A172 (cell line): ENCODE measurements at regions not wholly inside any gene's neighbourhood (a gene's known extent, or its start where the extent isn't known, plus 50 kb on each side); places are given as distances from the start of the nearest gene placed in this dataset.

ENCODE experiments used
- DNase-seq: peaks from one replicate; pipeline ENCODE4 v3.0.0-alpha.2; 2015; ENCODE audit warnings: low spot score

GRCh38 chr1:244971552-244972216, 107.3 kb upstream of the HNRNPU start:
- DNase-seq: peak; percentile 35

DNA sequence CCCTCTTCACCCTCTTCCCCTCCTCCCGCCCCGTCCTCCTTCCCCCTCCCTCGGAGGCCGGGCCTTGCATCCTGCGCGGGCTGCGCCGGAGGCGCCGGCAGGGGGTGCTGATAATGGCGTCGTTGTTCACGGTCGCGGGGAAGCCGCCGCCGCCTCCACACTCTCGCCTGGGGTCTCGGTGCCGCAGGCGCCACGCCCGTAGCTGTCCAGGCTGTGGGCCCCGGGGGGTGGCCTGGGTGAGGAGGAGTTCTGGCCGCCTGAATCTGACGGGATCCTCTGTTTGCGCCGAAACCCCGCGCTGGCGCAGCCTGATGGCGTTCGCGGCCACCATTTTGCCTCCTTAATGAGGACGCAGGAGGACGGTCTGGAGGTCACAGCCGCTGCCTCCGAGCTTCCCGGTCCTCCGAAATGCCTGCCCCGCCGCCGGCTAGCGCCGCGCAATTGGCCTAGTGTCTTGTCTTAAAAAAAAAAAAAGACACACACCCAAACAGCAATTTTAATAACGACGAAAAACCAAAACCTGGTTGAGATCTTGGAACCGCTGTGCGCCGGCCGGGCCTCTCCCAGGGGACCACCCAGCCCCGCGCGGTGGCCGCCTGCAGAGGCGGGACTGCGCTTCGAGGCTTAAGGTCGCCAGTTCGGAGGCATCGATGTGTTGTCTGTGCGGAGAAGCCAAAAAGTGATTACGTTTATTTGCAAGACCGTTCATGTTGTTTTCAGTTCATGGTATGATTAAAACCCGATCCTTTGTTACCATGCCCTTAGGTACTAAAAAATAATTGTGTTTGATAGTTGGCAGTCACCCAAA, 106.6 kb upstream of the HNRNPU start:
- peak; percentile 94 for DNase-seq

- peak; percentile 74 for DNase-seq
These were observed 105.9 kb upstream of the HNRNPU start for GRCh38 chr1:244970236-244970743.

GRCh38 chr1:244969355-244970235, 105.3 kb upstream of the HNRNPU start:
- DNase-seq: peak; percentile 75

GRCh38 chr1:244968881-244969280, 104.5 kb upstream of the HNRNPU start:
- DNase-seq: no peak

DNA sequence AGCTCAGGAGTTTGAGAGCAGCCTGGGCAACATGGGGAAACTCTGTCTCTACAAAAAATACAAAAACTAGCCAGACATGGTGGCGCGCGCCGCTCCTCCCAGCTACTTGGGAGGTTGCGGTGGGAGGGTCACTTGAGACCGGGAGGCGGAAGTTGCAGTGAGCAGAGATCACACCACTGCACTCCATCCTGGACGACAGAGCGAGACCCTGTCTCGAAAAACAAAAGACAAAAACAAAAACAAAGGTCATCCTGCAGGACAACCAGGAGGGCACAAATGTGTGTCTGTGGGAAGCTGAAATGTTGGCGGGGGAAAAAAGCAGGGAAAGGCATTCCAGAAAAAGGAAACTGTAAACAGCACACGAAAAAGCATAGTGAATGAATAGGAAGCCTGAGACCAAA, 104.1 kb upstream of the HNRNPU start:
- DNase-seq: no peak

DNA sequence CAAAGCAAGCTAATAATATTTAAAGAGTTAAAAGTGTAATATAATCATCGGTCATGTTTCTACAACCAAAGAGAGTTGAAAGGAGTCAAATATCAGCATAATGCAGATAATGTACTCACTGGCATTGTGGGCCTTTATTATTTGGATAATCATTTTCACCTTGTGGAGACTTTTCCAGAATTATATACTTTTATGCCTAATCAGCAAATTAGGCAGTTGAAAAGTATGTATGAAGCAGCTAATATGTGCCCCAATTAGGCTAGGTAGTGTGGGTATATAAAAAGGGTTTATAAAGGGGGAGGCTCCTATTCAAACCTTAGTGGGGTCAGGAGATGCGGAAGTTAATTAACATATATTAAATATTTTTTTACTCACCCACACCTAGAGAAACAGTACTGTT, 102.8 kb upstream of the HNRNPU start:
- DNase-seq: no peak

- DNase-seq: no peak
These were observed 101.1 kb upstream of the HNRNPU start for GRCh38 chr1:244965185-244966030.

- DNase-seq: peak; percentile 85
These were observed 100.0 kb upstream of the HNRNPU start for GRCh38 chr1:244964112-244964971.

DNA sequence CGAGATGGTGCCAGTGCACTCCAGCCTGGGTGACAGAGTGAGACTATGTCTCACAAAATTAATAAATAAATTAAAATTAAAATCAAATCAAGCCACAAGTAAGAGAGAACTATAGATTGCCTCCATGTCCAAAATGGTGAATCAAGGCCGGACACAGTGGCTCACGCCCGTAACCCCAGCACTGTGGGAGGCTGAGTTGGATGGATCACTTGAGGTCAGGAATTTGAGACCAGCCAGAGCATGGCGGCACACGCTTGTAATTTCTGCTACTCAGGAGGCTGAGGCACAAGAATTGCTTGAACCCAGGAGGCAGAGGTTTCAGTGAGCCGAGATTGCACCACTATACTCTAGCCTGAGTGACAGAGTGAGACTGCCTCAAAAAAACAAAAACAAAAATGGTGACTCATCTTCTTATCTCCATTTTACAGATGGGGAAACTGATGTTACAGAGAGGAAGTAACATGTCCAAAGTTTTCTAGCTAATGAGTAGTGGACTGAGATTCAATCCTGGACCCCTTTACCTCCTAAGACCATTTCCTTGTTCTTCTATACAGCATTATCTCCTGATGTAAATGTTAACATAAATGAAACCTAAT, 99.0 kb upstream of the HNRNPU start:
- DNase-seq: no peak

- peak; percentile 20 for DNase-seq
These were observed 97.8 kb upstream of the HNRNPU start for GRCh38 chr1:244962130-244962529.

GRCh38 chr1:244960904-244961303, 96.6 kb upstream of the HNRNPU start:
- DNase-seq: no peak

- no peak for DNase-seq
These were observed 94.2 kb upstream of the HNRNPU start for GRCh38 chr1:244958593-244958992.

GRCh38 chr1:244957525-244957924, 93.2 kb upstream of the HNRNPU start:
- no peak for DNase-seq

GRCh38 chr1:244957122-244957521, 92.8 kb upstream of the HNRNPU start:
- DNase-seq: no peak

DNA sequence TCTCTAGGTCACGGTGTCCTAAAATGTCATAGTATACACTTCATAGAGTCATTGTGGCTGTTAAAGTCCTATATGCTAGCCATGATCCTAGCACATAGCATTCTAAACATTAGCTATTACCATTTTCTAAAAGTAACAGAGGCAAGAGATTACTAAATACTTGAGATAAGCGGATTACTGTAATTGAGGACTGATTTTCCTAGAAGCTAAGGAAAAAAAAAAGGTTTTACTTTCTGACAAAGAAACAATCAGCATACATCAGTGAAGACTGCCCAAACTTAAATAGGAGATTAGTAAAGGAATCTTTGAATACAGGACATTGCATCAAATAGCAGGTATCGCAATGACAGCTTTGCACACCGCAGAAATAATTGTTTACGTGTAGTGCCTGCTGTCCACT, 91.3 kb upstream of the HNRNPU start:
- no peak for DNase-seq

DNA sequence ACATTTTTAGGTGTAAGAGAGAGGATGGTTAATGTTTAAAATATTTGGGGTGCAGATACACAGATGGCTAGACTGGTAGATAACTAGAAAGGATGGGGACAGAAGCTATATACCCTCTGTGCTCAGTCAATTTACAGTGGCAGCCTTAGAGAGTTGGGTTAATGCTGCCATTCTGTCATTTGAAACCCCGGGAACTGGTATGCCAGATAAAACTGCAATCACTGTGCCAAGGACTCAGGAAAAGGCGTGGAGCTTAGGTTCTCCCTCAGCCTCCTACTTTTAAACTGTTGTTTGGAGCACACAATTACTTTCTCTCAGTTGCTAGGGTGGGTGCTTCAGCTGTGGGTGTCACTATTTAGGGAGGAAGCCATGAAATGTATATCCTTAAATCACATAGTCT, 90.0 kb upstream of the HNRNPU start:
- DNase-seq: no peak

DNA sequence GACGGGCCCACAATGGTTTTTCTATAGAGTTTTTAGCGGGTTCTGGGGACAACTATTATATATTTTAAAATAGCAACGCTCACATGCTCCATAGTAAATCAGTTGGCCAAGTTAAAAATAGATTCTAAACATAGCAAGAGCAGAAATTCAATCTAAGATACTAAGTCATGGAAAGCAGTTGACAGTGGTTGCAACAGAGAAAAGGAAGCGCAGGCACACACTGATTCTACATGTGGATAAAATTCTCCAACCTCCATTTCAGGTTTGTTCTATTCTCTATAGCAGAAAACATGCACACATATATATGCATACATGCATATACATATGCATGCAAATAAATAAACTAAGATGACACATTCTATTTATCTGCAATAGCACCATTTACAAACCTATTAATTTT, 89.6 kb upstream of the HNRNPU start:
- no peak for DNase-seq

GRCh38 chr1:244952940-244953339, 88.6 kb upstream of the HNRNPU start:
- DNase-seq: no peak
